GM20000 (cell line): ENCODE measurements at regions not wholly inside any gene's neighbourhood (a gene's known extent, or its start where the extent isn't known, plus 50 kb on each side); places are given as distances from the start of the nearest gene placed in this dataset.

Experiments
- DNase-seq: peaks from one replicate; pipeline ENCODE4 v3.0.0; 2012; ENCODE audit warnings: low spot score
- TF ChIP-seq, protein P1 (sequence below): IDR thresholded peaks from 2 replicates; pipeline ENCODE4 v1.5.1; 2012; ENCODE audit warnings: mild to moderate bottlenecking, control low read depth; ENCODE audit errors: extremely low read depth, missing control alignments

DNA sequence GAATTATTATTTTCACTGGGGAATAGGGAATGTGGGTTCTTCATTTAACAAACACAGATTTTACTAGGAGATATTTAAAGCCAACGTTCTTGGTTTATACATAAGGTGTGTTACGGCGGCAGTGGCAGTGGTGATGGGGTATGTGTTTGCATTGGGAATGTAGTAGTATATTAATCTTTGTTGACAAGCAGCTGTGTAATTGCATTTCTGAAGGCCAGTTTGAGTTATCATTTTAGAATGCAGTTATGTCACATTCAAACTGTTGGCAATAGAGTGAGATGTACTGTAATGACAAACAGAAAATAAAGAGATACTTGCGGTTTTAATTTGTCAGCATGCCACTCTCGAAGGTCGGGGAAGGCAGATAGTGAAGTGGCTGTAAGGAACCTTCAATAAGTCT, 628.6 kb upstream of the POM121L12 start:
- TF ChIP-seq, protein P1, sequence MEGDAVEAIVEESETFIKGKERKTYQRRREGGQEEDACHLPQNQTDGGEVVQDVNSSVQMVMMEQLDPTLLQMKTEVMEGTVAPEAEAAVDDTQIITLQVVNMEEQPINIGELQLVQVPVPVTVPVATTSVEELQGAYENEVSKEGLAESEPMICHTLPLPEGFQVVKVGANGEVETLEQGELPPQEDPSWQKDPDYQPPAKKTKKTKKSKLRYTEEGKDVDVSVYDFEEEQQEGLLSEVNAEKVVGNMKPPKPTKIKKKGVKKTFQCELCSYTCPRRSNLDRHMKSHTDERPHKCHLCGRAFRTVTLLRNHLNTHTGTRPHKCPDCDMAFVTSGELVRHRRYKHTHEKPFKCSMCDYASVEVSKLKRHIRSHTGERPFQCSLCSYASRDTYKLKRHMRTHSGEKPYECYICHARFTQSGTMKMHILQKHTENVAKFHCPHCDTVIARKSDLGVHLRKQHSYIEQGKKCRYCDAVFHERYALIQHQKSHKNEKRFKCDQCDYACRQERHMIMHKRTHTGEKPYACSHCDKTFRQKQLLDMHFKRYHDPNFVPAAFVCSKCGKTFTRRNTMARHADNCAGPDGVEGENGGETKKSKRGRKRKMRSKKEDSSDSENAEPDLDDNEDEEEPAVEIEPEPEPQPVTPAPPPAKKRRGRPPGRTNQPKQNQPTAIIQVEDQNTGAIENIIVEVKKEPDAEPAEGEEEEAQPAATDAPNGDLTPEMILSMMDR: no peak
- DNase-seq: no peak

DNA sequence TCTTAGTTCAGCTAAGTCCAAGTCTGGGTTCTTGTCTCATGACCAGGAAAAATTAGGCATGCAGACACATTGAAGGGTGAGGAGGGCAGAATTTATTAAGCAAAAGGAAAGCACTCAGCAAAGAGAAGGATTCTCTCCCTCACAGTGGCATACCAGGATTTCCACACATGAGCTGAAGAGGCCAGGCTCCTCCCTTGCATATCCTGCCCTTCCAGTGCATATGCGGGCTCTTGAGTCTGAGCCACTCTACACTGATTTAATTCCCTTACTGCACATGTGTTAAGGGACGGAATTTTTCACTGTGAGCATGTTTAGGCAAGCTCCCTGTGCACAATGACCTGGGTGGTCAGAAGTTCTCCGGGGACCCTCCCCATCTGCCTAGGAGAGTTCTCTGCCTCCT, 652.7 kb upstream of the POM121L12 start:
- TF ChIP-seq, protein P1: no peak
- DNase-seq: no peak

DNA sequence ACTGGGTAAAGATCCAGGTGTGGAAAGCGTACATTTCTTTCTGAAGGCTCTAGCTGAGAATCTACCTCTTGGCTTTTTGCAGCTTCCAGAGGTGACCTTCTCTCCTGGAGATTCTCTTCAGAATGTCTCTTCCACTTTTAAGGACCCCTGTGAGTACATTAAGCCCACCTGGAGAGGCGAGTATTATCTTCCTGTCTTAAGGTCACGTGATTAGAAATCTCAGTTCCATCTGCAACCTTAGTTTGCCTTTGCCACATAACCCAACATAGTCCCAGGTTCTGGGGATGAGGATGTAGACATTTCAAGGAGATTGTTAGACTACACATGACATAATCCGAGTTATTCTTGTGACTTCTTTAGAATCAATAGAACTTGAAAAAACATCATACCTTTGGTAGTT, 665.5 kb upstream of the POM121L12 start:
- no peak for DNase-seq
- TF ChIP-seq, protein P1: no peak

DNA sequence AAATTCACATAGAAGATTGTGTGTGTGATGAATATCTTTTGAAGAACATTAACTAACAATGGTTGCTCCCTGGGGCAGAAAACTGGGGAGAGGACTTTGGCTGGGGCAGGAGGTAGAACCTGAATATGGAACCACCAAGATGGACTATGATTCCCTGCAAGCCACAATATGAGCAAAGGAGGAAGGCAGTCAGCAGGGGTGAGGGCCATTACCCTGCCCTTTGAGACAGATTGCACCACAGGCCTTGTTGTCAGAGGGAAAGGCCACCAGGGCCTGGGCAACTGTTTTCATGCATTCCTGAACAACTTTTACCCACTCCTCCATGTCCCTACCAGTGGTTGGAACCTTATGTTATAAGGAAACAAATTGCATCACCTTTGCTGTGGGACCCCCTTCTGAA, 670.1 kb upstream of the POM121L12 start:
- TF ChIP-seq, protein P1: no peak
- no peak for DNase-seq

DNA sequence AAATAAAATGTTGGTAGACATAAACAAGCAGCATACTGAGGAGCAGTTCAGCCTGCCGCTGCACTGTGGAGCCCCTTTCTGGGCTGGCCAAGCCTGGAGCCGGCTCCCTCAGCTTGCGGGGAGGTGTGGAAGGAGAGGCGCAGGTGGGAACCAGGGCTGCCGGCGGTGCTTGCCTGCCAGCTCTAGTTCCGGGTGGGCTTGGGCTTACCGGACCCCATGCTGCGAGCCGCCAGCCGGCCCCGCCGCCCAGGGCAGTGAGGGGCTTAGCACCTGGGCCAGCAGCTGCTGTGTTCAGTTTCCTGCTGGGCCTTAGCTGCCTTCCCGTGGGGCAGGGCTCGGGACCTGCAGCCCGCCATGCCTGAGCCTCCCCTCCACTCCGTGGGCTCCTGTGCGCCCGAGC, 672.9 kb upstream of the POM121L12 start:
- no peak for DNase-seq
- TF ChIP-seq, protein P1: no peak

DNA sequence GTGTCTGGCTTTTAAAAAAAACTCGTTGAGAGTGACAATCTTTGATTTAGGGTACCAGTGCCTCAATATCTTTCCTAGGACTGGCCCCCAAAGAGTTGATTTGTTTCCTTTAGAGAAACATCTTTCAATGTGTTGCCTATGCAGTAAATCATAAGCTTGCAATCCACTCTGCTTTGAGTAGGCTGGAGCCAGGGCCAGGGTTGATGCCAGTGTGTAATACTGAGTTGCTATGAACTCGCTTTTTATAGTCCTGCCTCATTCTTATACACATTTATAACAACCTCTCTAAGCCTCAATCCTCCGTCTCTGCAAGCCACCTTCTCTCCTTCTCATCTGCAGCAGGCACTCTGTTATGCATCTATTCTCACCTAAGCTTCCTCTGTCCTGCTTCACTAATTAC, 674.9 kb upstream of the POM121L12 start:
- TF ChIP-seq, protein P1: no peak
- no peak for DNase-seq

DNA sequence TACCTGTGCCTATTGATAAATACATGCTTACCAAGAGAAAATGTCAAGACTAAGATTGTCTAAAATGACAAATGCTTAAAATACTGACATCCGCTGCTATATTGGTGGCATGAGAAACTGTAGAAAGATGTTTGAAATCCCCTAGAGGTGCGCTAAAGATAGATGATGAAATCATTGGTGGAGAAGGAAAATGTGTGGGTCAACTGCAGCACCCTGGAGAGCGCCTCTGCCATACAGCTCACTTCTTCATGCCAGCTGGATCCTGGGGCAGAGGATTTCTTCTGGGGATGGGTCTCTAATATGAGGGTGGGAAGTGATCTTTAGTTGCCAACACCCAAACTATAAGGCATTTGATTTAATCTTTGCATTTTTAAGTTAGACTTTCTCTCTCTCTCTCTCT, 680.4 kb upstream of the POM121L12 start:
- DNase-seq: no peak
- TF ChIP-seq, protein P1: no peak
